Activated CD8-positive, alpha-beta memory T cell treated with anti-CD3 and anti-CD28 coated beads, Interleukin-2, amount 50 U/mL, for 48 hours (primary cell): ENCODE measurements at regions not wholly inside any gene's neighbourhood (a gene's known extent, or its start where the extent isn't known, plus 50 kb on each side); places are given as distances from the start of the nearest gene placed in this dataset.

Source experiments
- DNase-seq: peaks from one replicate; pipeline ENCODE4 v3.0.0-alpha.2; 2020

DNA sequence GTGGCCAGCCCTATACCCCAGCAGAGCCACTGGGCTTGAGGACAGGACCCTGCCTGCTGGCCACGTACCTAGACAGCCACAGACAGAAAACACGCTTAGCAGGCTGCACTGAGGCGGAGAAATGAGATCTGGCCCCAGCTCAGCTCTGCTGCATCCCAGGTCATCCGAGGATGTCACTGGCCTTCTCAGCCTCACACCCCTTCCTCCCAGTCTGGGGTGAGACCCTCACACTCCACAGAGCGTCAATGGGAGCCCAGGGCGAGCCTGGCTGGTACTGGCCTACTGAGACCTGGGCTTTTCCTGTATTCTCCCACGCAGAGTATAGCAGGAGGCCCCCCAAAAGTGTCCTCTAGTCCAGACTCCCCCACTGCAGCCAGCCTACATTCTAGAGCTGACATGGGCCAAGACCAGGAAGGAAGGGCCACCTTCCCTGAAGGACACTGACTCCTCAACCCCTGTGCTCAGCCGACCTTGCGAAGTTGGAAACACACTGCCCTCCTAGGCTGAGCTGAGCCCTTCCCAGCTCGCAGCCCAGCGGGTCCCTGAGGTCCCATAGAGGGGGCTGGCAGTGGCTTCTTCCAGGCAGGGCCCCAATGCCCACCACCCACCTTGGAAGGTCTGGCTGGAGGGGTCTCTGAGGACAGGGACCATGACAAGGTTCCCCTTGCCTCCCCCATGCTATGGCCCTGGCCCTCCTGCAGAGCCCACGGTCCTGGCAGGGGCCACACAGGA is 65.9 kb upstream of the LINC01488 start:
- no peak for DNase-seq

- DNase-seq: no peak
Measured at GRCh38 chr11:69416143-69416515, 65.3 kb upstream of the LINC01488 start.

DNA sequence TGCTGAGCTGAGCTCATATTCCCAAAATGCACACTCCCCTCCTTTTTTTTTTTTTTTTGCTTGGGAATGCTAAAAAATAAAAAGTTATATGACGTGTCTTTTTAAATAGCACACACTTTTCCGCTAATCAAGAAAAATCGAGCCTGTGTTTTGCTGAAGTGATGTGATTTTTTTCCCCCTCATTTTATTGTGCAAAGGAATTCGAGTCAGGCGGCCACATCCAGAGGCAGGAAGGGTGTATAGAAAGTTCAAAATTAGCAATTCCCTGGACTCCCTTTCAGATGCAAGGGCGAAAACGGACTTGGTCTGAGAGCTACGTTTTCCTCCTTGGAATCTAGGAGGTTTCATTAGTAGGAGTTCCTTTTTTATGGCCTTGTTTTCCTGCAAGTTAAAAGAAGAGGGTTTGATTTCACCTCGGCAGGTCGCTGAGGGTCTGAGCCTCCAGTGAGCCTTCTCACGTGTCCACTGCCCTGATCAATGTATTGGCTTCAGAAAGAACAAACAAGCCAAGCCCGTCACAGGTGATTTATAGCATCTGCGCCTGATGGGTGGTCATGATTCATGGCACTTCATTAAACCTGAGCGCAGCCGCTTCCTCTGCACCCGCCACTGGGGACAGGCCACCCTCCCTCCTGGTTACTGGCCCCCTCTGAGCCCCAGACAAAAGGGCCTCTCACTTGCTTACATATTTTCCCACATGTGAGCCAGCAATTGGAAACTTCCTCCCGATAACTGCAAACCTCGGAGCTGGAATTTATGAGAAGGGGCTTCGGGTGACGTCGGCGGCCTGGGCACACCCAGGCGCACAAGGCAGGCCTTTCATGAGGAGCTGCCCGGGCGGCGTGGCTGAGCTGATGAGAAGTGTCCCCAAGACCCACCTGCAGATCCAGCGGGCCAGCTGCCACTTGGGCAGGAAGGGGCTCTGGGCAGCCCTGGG is 64.4 kb upstream of the LINC01488 start:
- DNase-seq: no peak

GRCh38 chr11:69417699-69418085 is 63.8 kb upstream of the LINC01488 start:
- no peak for DNase-seq

- no peak for DNase-seq
Measured at GRCh38 chr11:69418576-69419296, 62.7 kb upstream of the LINC01488 start.

GRCh38 chr11:69419662-69420395 is 61.6 kb upstream of the LINC01488 start:
- DNase-seq: no peak

DNA sequence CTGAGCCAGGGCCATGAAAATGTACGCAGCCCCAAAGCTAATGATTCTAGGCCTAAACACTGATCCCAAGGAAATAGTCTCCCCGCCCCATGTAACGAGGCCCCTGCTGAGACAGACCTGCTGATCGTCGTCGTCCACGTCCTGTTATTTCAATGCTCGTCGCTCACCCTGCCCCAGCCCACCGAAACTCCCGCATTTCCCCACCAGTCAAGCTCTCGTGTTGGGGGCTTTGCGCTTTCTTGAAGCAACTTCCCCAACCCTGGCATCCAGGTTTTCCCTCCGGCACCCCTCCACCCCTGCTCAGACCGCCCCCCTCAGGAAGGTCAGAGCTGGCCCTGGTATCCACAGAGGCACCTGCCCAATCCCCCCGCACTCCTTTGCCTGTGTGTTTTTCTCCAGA is 58.8 kb upstream of the LINC01488 start:
- DNase-seq: no peak

GRCh38 chr11:69423181-69423580 is 58.3 kb upstream of the LINC01488 start:
- DNase-seq: no peak

DNA sequence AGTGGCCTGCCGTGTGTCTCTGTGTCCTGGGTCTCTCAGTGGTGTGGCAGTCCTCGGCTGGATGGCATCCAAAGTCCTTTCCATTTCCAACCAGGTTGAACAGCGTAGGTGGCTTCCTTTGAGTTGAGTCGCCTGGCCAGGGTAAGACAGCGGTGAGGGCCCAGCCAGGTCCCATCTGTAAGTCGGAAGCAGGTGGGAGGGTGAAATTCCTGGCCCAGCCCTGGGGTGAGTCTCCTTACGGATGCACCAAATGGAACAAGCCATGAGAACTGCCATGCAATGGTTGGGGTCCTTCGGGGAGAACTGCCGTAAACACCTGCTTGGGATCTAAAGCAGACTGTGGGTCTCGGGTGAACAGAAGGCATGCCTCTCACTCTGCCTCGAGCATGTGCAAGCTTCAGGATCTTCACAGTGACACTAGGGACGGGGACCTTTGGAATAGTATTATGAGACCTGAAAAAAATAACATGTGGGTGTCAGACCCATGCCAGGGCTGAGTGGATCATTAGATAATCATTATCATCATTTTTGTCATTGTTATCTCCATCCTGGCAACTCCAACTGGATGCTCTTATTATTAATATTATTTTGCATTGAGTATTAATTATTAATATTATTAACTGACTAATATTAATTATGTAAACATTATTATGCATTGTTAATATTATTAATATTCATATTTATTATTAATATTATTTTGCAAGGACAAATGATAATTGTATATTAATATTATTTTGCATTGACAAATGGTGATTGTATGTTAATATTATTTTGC is 57.7 kb upstream of the LINC01488 start:
- no peak for DNase-seq

DNA sequence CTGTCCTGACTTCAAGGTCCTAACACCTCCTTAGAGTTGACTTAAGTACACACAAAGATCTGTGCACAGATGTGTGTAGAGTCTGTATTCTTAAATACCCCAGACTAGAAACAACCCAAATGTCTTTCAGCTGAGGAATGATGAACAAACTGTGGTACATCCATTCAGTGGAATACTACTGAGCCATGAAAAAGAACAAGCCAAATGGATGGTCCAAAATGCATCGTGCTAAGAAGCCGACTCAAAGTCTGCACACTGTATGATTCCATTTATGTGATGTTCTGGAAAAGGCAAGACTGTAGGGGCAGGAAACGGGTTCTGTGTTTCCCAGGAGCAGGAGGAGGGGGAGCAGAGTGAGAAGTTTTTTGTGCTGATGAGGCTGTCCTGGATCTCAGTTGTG is 56.7 kb upstream of the LINC01488 start:
- DNase-seq: no peak

DNA sequence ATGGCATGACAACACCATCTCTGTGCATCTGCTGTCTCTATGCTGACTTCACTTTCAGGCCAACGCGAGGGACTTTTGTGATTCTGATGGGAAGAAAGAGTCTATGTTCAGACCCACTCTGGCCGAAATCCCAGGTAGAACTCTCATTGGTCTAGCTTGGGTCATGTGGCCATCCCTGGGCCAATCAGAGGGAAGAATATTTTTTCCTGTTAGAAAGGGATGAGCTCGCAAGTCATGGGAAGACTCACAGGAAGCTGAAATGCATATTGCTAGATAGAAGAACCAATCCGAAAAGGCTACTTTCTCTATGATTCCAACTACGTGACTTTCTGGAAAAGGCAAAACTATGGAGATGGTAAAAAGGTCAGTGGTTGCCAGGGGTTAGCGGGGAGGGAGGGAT is 56.0 kb upstream of the LINC01488 start:
- DNase-seq: no peak

DNA sequence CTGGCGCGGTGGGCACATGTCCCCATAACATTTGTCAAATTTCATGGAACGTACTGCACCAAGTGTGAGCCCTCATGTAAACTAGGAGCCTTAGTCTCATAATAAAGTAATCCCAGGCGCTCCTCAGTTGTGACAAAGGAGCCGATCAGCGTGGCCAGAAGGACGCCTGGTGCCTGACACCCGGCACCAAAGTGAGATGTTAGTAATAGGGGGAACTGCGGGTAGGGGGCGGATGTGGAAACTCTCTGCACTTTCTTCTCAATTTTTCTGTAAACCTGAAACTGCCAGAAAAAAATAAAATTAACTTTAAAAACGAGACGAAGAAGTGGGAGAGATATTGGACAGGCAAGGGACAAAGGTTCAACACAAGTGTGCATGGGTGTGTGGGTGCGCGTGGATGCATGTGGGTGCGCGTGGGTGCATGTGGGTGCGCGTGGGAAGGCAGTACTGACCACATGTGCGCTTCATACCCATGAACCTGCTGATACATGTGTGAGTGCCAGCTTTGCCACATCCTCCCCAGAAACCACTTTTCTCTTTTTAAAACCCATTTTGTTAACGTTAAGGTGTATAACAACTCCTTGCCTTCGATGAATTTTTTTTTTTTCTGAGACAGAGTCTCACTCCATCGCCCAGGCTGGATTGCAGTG is 55.4 kb upstream of the LINC01488 start:
- DNase-seq: no peak

DNA sequence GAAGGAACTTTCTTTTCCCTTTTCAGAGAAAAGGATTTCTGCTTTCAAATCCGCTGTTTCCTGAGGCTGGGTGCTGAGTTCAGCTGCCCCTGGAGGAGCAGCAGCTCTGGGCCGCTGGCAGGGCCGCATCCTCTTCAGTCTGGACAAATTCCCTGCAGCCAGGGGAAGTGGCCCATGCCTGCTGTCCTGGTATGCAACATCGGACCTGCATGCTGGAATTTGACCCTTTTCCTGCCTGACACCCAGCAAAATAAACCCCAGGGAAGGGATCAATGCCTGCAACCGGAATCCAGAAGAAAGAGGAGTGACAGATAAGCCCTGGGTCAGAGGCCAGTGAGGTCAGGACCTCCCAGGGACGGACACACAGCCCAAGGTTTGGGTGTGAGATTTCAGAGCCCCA is 54.1 kb upstream of the LINC01488 start:
- DNase-seq: no peak

DNA sequence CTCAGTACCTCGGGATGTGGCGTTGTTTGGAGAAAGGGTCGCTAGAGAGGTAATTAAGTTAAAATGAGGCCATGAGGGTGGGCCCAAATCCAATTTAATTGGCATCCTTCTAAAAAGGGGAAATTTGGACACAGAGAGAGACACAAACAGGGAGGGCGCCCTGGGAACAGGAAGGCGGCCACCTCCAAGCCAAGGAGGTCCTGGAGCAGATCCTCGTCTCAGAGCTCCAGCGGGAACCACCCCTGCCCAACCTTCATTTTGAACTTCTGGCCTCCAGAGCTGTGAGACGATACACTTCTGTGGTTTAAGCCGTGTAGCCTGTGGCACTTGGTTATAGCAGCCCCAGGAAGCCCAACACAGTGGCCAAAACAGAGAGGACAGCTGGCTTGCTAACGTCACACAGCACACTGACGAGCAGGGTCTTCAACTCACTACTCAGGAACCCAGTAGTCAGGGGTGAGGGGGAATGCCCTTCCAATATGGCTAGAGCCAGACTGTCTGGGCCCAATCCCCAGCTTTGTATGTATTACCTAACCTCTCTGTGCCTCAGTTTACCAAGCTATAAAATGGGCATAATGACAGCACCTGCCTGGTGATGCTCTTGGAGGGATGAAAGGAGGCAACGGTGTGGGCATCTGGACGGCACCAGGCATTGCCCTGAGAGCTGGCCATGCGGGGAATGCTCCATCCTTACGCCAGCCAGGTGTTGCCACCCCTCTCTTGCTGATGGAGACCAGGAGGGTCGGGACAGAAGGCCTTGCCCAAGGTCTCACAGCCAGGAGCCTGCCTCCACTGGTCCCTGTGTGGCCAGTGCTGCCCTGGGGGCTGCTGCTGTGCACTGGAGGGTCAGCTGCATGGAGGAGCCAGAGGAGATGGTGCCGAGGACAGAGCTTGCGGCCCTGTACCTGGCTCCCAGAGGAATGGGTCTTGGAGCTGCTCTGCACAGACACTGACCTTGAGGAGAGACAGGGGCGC is 53.3 kb upstream of the LINC01488 start:
- DNase-seq: no peak

GRCh38 chr11:69429716-69430491 is 51.6 kb upstream of the LINC01488 start:
- DNase-seq: no peak

GRCh38 chr11:69430566-69430965 is 50.9 kb upstream of the LINC01488 start:
- no peak for DNase-seq

GRCh38 chr11:69431136-69431535 is 50.3 kb upstream of the LINC01488 start:
- no peak for DNase-seq
